Activated naive CD8-positive, alpha-beta T cell treated with anti-CD3 and anti-CD28 coated beads, Interleukin-2, amount 10 ng/mL, durations not matched to agents 7 days and 5 days (primary cell): ENCODE measurements at regions not wholly inside any gene's neighbourhood (a gene's known extent, or its start where the extent isn't known, plus 50 kb on each side); places are given as distances from the start of the nearest gene placed in this dataset.
"Not testable (repeated sequence)": the region's sequence is repeated elsewhere in the genome, so short reads cannot be mapped to it uniquely, and the experiment has no call there.

ENCODE experiments used
- ATAC-seq: fragments of 150-1000 bp; cut with Tn5 transposase; one replicate; pipeline ENCODE4 v1.10.0; 2021; ENCODE audit warnings: low read depth, moderate library complexity
- POLR2A ChIA-PET: fragments of 350-600 bp; sonication (Branson Sonifier 250); formaldehyde crosslinking; loops from one replicate; lab custom pipeline; 2021; ENCODE audit warnings: antibody characterized with exemption; lab: Charles Lee
- DNase-seq: peaks from one replicate; pipeline ENCODE4 v3.0.0; 2021
- H3K27ac Mint-ChIP-seq: one replicate; pipeline ENCODE4 v1.8.0; 2022; ENCODE audit warnings: mild to moderate bottlenecking, mixed read lengths
- H3K27me3 Mint-ChIP-seq: one replicate; pipeline ENCODE4 v1.8.0; 2022; ENCODE audit warnings: mild to moderate bottlenecking, moderate library complexity, mixed read lengths
- H3K36me3 Mint-ChIP-seq: one replicate; pipeline ENCODE4 v1.8.0; 2021; ENCODE audit warnings: mild to moderate bottlenecking, mixed read lengths
- H3K4me1 Mint-ChIP-seq: one replicate; pipeline ENCODE4 v1.8.0; 2021; ENCODE audit warnings: mixed read lengths
- H3K4me3 Mint-ChIP-seq: one replicate; pipeline ENCODE4 v1.8.0; 2022; ENCODE audit warnings: mild to moderate bottlenecking, moderate library complexity, mixed read lengths
- H3K9me3 Mint-ChIP-seq: one replicate; pipeline ENCODE4 v1.8.0; 2021; ENCODE audit warnings: mixed read lengths

GRCh38 chr12:131244157-131244688, 290.5 kb downstream of the ADGRD1 start:
- H3K27ac Mint-ChIP-seq, H3K4me1 Mint-ChIP-seq, ATAC-seq, H3K36me3 Mint-ChIP-seq, DNase-seq, POLR2A ChIA-PET, H3K27me3 Mint-ChIP-seq, H3K9me3 Mint-ChIP-seq, H3K4me3 Mint-ChIP-seq: not testable (repeated sequence)

DNA sequence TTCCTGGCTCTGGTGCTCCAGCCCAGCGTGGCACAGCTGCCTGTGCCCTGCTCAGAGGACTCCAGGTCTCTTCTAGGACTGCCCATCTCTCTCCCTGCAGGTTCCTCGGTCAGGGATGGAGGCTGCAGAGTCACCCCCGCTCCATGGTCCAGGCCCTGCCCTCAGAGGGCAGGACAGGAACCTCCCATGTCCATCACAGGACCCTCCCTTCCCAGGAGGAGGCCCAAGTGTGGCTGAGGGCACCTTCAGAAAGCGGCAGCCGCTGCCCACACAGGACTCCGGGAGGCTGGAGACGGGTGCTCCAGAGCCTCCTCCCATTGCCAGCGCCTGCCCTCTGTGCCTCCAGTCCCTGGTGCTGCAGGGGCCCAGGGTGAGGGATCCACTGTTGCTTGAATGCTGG, 291.5 kb downstream of the ADGRD1 start:
- H3K4me1 Mint-ChIP-seq, H3K36me3 Mint-ChIP-seq, H3K27me3 Mint-ChIP-seq, H3K27ac Mint-ChIP-seq, DNase-seq, POLR2A ChIA-PET, H3K9me3 Mint-ChIP-seq, ATAC-seq, H3K4me3 Mint-ChIP-seq: not testable (repeated sequence)

DNA sequence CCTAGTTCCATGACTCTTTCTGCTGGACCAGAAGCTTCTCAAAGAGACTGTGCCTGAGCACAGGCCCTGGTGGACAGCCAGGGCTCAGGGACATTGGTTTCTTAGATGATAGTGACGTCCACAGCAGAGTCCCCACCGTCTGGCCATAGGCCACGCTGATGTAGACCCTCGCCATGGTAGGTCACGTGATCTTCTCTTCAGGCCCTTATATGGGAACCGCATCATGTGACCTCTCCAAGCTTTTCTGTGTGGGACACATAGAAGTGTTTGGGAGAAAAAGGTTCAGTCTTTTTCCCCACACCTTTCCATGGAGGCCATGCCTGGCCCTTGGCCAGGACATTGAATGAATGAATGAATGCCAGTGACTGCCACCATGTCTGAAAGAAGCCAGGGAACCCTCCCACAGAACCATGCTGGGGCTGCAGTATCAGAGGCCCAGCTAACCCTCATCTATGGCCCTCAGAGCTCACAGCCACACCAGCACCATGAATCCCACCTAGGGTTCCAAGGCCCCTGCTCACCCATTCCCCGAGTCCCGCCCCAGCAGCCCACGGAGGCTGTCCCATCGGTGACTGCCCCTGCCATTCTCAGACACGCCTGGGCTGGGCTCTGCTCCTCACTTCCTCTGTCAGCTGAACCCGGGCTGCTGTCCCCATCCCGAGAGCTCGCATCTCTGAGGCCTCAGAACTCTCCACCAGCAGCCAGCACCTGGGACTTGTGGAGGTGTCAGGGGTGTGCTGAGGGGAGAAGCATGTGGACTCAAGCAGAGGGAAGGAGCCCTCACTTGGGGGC, 292.1 kb downstream of the ADGRD1 start:
- H3K4me3 Mint-ChIP-seq, result no peak overlapping the region
- ATAC-seq (no peak), DNase-seq (no peak)
- no peaks in the 10 kb centered on the region for H3K9me3 Mint-ChIP-seq
- POLR2A ChIA-PET, result no interaction called here
- no peaks in the 10 kb centered on the region for H3K36me3 Mint-ChIP-seq
- H3K27me3 Mint-ChIP-seq, result peaks cover 3% of the 10 kb centered on the region
- no peak overlapping the region for H3K27ac Mint-ChIP-seq
- H3K4me1 Mint-ChIP-seq, result no peaks in the 10 kb centered on the region

- H3K4me3 Mint-ChIP-seq, H3K9me3 Mint-ChIP-seq, POLR2A ChIA-PET, H3K36me3 Mint-ChIP-seq, ATAC-seq, H3K27me3 Mint-ChIP-seq, DNase-seq, H3K27ac Mint-ChIP-seq, H3K4me1 Mint-ChIP-seq: not testable (repeated sequence)
Observed at GRCh38 chr12:131247026-131247725, 293.5 kb downstream of the ADGRD1 start.

DNA sequence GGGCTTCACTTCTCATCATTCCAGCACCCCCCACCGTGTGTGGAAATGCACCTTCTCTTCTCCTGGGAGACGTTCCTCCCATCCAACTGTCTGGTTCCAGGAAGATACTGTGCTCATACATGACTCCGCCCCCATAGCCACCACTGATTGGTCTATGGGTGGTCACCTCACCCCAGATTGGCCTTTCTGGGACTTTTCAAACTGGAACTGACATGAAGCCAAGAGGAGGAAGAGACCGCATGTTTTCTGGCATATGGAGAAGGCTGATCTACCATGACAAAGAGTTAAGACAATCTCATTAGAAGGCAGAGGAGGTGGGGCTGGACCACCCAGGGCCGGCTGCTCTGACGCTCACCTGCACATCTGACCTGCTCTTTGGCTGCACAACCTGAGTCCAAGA, 294.2 kb downstream of the ADGRD1 start:
- H3K27ac Mint-ChIP-seq, H3K4me3 Mint-ChIP-seq, DNase-seq, H3K4me1 Mint-ChIP-seq, POLR2A ChIA-PET, H3K9me3 Mint-ChIP-seq, ATAC-seq, H3K27me3 Mint-ChIP-seq, H3K36me3 Mint-ChIP-seq: not testable (repeated sequence)

GRCh38 chr12:131249246-131250027, 295.7 kb downstream of the ADGRD1 start:
- ATAC-seq (no peak), DNase-seq (no peak)
- H3K27me3 Mint-ChIP-seq, result peaks cover 3% of the 10 kb centered on the region
- H3K9me3 Mint-ChIP-seq, result no peaks in the 10 kb centered on the region
- H3K27ac Mint-ChIP-seq, result no peak overlapping the region
- H3K36me3 Mint-ChIP-seq, result no peaks in the 10 kb centered on the region
- no peaks in the 10 kb centered on the region for H3K4me1 Mint-ChIP-seq
- POLR2A ChIA-PET, result no interaction called here
- H3K4me3 Mint-ChIP-seq, result no peak overlapping the region

GRCh38 chr12:131250028-131250950, 296.6 kb downstream of the ADGRD1 start:
- no peaks in the 10 kb centered on the region for H3K9me3 Mint-ChIP-seq
- ATAC-seq, result no peak
- DNase-seq, result no peak
- POLR2A ChIA-PET, result no interaction called here
- H3K4me3 Mint-ChIP-seq, result no peak overlapping the region
- H3K27me3 Mint-ChIP-seq, result peaks cover 6% of the 10 kb centered on the region
- no peaks in the 10 kb centered on the region for H3K36me3 Mint-ChIP-seq
- H3K27ac Mint-ChIP-seq, result no peak overlapping the region
- H3K4me1 Mint-ChIP-seq, result no peaks in the 10 kb centered on the region

GRCh38 chr12:131250951-131251315, 297.2 kb downstream of the ADGRD1 start:
- Mint-ChIP-seq H3K27me3 (peaks cover 6% of the 10 kb centered on the region), H3K4me1 (no peaks in the 10 kb centered on the region), H3K9me3 (no peaks in the 10 kb centered on the region), H3K27ac (no peak overlapping the region), H3K36me3 (no peaks in the 10 kb centered on the region), H3K4me3 (no peak overlapping the region)
- no peak for DNase-seq
- ATAC-seq, result no peak
- POLR2A ChIA-PET, result no interaction called here

- Mint-ChIP-seq H3K36me3 (no peaks in the 10 kb centered on the region), H3K9me3 (no peaks in the 10 kb centered on the region), H3K4me1 (no peaks in the 10 kb centered on the region), H3K27ac (no peak overlapping the region), H3K27me3 (peaks cover 6% of the 10 kb centered on the region), H3K4me3 (no peak overlapping the region)
- no peak for ATAC-seq
- POLR2A ChIA-PET, result no interaction called here
- no peak for DNase-seq
Observed at GRCh38 chr12:131251336-131252101, 297.8 kb downstream of the ADGRD1 start.

DNA sequence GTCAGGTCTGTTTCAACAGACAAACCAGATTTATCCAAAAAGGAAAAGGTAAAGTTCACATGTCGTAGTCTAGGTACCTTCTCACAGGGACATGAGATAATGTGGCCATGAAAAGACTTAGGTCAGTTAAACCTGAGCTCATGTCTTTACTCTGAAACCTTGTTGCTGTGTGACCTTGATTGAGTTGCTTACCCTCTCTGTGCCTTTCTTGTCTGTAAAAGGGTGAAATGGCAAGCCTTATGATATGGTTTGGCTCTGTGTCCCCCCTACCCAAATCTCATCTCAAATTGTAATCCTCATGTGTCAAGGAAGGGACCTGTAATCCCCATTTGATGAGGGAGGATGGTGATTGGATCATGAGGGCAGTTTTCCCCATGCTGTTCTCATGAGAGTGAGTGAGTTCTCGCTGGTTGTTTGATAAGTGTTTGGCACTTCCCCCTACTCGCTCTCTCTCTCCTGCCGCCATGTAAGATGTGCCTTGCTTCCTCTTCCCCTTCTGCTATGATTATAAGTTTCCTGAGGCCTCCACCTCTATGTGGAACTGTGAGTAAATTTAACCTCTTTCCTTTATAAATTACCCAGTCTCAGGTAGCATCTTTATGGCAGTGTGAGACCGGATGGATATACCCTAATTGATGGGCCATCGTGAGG, 299.8 kb downstream of the ADGRD1 start:
- Mint-ChIP-seq H3K27ac (no peak overlapping the region), H3K4me3 (no peak overlapping the region), H3K9me3 (no peaks in the 10 kb centered on the region), H3K27me3 (peaks cover 3% of the 10 kb centered on the region), H3K36me3 (no peaks in the 10 kb centered on the region), H3K4me1 (no peaks in the 10 kb centered on the region)
- no peak for DNase-seq
- no peak for ATAC-seq
- POLR2A ChIA-PET, result no interaction called here

GRCh38 chr12:131254374-131254773, 300.7 kb downstream of the ADGRD1 start:
- H3K9me3 Mint-ChIP-seq, result no peaks in the 10 kb centered on the region
- no peaks in the 10 kb centered on the region for H3K4me1 Mint-ChIP-seq
- no peak overlapping the region for H3K27ac Mint-ChIP-seq
- peaks cover 3% of the 10 kb centered on the region for H3K27me3 Mint-ChIP-seq
- ATAC-seq (no peak), DNase-seq (no peak)
- H3K4me3 Mint-ChIP-seq, result no peak overlapping the region
- H3K36me3 Mint-ChIP-seq, result no peaks in the 10 kb centered on the region
- POLR2A ChIA-PET, result no interaction called here

- Mint-ChIP-seq H3K4me3 (no peak overlapping the region), H3K9me3 (no peaks in the 10 kb centered on the region), H3K4me1 (no peaks in the 10 kb centered on the region), H3K27ac (no peak overlapping the region), H3K36me3 (no peaks in the 10 kb centered on the region), H3K27me3 (peaks cover 3% of the 10 kb centered on the region)
- DNase-seq, result no peak
- ATAC-seq, result no peak
- POLR2A ChIA-PET, result no interaction called here
Observed at GRCh38 chr12:131258398-131258797, 304.7 kb downstream of the ADGRD1 start.
